GM06990 (cell line): ENCODE measurements at regions not wholly inside any gene's neighbourhood (a gene's known extent, or its start where the extent isn't known, plus 50 kb on each side); places are given as distances from the start of the nearest gene placed in this dataset.
"Not testable (repeated sequence)": the region's sequence is repeated elsewhere in the genome, so short reads cannot be mapped to it uniquely, and the experiment has no call there.

Experiments
- DNase-seq: peaks from one replicate; pipeline ENCODE4 v3.0.0-alpha.2; 2011; ENCODE audit not compliant: insufficient read length; ENCODE audit errors: extremely low read depth
- H3K27me3 ChIP-seq: replicated peaks from 2 replicates; pipeline ENCODE4 v1.6.0; 2011; ENCODE audit warnings: low read length; ENCODE audit not compliant: control insufficient read depth, insufficient read depth
- H3K36me3 ChIP-seq: 2 replicates; pipeline ENCODE4 v1.5.1; 2011; ENCODE audit warnings: low read length; ENCODE audit not compliant: control insufficient read depth, insufficient read depth
- H3K4me3 ChIP-seq: replicated peaks from 2 replicates; pipeline ENCODE4 v1.5.1; 2011; ENCODE audit warnings: low read depth, mild to moderate bottlenecking, control low read depth, low read length
- TF ChIP-seq, protein P1 (sequence below): IDR thresholded peaks from 2 replicates; pipeline ENCODE4 v1.5.1; 2011; ENCODE audit warnings: low read length, control low read depth, mild to moderate bottlenecking, inconsistent platforms; ENCODE audit not compliant: insufficient read depth, poor library complexity, severe bottlenecking

DNA sequence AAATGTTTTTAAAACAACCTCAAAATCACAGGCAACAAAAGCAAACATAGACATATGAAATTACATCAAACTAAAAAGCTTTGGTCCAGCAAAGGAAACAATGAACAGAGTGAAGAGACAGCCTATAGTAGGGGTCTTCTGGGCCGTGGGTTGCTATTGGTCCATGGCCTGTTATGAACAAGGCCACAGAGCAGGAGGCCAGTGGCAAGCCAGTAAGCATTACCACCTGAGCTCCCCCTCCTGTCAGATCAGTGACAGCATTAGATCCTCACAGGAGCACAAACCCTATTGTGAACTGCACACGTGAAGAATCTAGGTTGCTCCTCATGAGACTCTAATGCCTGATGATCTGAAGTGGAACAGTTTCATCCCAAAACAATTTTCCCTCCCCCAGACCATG is 174.0 kb downstream of the DIO2 start:
- H3K36me3 ChIP-seq, result no peaks in the 10 kb centered on the region
- TF ChIP-seq, protein P1, sequence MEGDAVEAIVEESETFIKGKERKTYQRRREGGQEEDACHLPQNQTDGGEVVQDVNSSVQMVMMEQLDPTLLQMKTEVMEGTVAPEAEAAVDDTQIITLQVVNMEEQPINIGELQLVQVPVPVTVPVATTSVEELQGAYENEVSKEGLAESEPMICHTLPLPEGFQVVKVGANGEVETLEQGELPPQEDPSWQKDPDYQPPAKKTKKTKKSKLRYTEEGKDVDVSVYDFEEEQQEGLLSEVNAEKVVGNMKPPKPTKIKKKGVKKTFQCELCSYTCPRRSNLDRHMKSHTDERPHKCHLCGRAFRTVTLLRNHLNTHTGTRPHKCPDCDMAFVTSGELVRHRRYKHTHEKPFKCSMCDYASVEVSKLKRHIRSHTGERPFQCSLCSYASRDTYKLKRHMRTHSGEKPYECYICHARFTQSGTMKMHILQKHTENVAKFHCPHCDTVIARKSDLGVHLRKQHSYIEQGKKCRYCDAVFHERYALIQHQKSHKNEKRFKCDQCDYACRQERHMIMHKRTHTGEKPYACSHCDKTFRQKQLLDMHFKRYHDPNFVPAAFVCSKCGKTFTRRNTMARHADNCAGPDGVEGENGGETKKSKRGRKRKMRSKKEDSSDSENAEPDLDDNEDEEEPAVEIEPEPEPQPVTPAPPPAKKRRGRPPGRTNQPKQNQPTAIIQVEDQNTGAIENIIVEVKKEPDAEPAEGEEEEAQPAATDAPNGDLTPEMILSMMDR, result no peak
- no peak overlapping the region for H3K4me3 ChIP-seq
- DNase-seq, result no peak
- H3K27me3 ChIP-seq, result no peaks in the 10 kb centered on the region

DNA sequence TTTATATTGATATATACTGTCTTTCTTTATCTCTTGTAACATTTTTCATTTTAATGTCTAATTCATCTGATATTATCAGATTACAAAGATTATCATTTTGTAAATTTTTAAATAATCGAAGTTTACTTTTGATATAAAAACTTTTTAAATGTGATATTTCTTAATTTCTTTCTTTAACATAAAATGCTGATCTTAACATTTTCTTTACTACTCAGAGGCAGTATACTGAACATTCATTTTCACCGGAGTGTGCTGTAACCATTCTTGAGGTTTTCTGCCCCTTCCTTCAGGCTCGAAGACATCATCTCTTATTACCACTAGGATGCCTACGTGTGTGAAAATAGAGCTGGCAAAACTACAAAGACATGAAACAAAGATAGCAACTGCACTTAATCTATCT is 186.9 kb downstream of the DIO2 start:
- TF ChIP-seq, protein P1, result no peak
- H3K36me3 ChIP-seq, result no peaks in the 10 kb centered on the region

DNA sequence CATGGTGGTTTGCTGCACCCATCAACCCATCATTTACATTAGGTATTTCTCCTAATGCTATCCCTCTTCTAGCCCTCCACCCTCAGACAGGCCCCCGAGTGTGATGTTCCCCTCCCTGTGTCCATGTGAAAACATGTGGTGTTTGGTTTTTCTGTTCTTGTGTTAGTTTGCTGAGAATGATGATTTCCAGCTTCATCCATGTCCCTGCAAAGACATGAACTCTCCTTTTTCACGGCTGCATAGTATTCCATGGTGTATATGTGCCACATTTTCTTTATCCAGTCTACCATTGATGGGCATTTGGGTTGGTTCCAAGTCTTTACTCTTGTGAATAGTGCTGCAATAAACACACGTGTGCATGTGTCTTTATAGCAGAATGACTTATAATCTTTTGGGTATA is 192.8 kb downstream of the DIO2 start:
- not testable (repeated sequence) for H3K4me3 ChIP-seq, H3K27me3 ChIP-seq, DNase-seq, H3K36me3 ChIP-seq

More for the DNA sequence above, 186.9 kb downstream of the DIO2 start:
- no peaks in the 10 kb centered on the region for H3K27me3 ChIP-seq
- no peak overlapping the region for H3K4me3 ChIP-seq
- no peak for DNase-seq

DNA sequence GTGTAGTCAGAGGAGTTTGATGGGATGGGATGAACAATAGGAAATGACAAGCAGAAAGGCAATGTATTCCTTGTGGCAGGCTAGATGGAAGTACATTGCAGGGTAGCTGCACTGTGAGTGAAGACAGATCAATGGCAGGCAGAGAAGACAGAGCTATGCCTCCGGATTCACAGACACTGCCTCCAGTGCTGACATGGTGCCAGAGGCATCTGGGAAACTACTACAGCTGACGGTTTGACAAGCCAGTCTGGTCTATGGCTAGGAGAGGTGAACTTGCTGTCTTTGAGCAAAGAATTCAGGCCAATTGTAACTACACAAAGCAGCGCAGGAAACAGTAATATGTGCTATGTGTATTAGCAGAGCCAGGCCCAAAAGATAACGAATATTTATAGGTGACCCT is 193.5 kb downstream of the DIO2 start:
- Histone ChIP-seq H3K27me3 (no peaks in the 10 kb centered on the region), H3K4me3 (no peak overlapping the region), H3K36me3 (no peaks in the 10 kb centered on the region)
- TF ChIP-seq, protein P1, result no peak
- DNase-seq, result no peak

DNA sequence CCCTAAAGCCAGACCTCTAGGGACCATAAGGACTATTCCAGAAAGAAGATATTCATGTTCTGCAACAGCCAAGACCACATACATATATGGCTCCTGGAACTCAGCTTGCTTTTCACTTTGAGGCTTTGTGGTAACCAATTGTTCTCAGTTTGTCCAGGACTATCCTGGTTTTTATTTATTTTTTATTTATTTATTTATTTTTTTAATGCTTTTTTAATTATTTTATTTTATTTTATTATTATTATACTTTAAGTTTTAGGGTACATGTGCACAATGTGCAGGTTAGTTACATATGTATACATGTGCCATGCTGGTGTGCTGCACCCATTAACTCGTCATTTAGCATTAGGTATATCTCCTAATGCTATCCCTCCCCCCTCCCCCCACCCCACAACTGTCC is 201.1 kb downstream of the DIO2 start:
- DNase-seq, H3K4me3 ChIP-seq, H3K27me3 ChIP-seq, H3K36me3 ChIP-seq: not testable (repeated sequence)

- Histone ChIP-seq H3K4me3 (no peak overlapping the region), H3K36me3 (no peaks in the 10 kb centered on the region), H3K27me3 (no peaks in the 10 kb centered on the region)
- DNase-seq, result no peak
- TF ChIP-seq, protein P1, result no peak
Observed at GRCh38 chr14:80005561-80005960, 205.7 kb downstream of the DIO2 start.

- Histone ChIP-seq H3K27me3 (no peaks in the 10 kb centered on the region), H3K36me3 (no peaks in the 10 kb centered on the region), H3K4me3 (no peak overlapping the region)
- no peak for DNase-seq
- TF ChIP-seq, protein P1, result no peak
Observed at GRCh38 chr14:80004871-80005270, 206.4 kb downstream of the DIO2 start.
